Neural progenitor cell (in vitro differentiated cells): ENCODE measurements at regions not wholly inside any gene's neighbourhood (a gene's known extent, or its start where the extent isn't known, plus 50 kb on each side); places are given as distances from the start of the nearest gene placed in this dataset.
A peak's percentile ranks its signal among the peaks of the same experiment; 100 is the strongest.

Source experiments
- DNase-seq: peaks from one replicate; pipeline ENCODE4 v3.0.0-alpha.2; 2016; ENCODE audit warnings: low spot score
- H2AFZ ChIP-seq: fragments of 200-600 bp; sonication (generic); replicated peaks from 2 replicates; pipeline ENCODE4 v1.6.1; 2016; ENCODE audit warnings: antibody characterized with exemption
- H3F3A ChIP-seq: fragments of 200-600 bp; sonication (generic); 2 replicates; pipeline ENCODE4 v1.6.1; 2016; ENCODE audit warnings: antibody characterized with exemption, low read depth
- H3K27ac ChIP-seq: fragments of 200-600 bp; sonication (generic); 2 replicates; pipeline ENCODE4 v1.5.1; 2016; ENCODE audit warnings: mild to moderate bottlenecking
- H3K27me3 ChIP-seq: fragments of 200-600 bp; sonication (generic); 2 replicates; pipeline ENCODE4 v1.6.1; 2016; ENCODE audit warnings: mild to moderate bottlenecking, moderate library complexity
- H3K36me3 ChIP-seq: fragments of 200-600 bp; sonication (generic); 2 replicates; pipeline ENCODE4 v1.5.1; 2016
- H3K4me1 ChIP-seq: fragments of 200-600 bp; sonication (generic); 2 replicates; pipeline ENCODE4 v1.6.1; 2016; ENCODE audit warnings: mixed run types
- H3K4me2 ChIP-seq: fragments of 200-600 bp; sonication (generic); 2 replicates; pipeline ENCODE4 v1.6.1; 2016
- H3K4me3 ChIP-seq: fragments of 200-600 bp; sonication (generic); 2 replicates; pipeline ENCODE4 v1.5.1; 2016
- H3K79me2 ChIP-seq: fragments of 200-600 bp; sonication (generic); 2 replicates; pipeline ENCODE4 v1.6.1; 2016; ENCODE audit warnings: low read depth
- H3K9ac ChIP-seq: fragments of 200-600 bp; sonication (generic); 2 replicates; pipeline ENCODE4 v1.6.1; 2016
- H3K9me3 ChIP-seq: fragments of 200-600 bp; sonication (generic); 2 replicates; pipeline ENCODE4 v1.5.1; 2016; ENCODE audit warnings: low read depth
- H4K20me1 ChIP-seq: fragments of 200-600 bp; sonication (generic); 2 replicates; pipeline ENCODE4 v1.6.1; 2016; ENCODE audit warnings: low read depth
- H3K27ac Mint-ChIP-seq: 3 replicates; pipeline ENCODE4 v1.8.0; 2021; ENCODE audit warnings: mixed read lengths
- H3K27me3 Mint-ChIP-seq: 2 replicates; pipeline ENCODE4 v1.8.0; 2022; ENCODE audit warnings: low read depth, mild to moderate bottlenecking, inconsistent platforms, moderate library complexity, mixed read lengths; ENCODE audit not compliant: insufficient read depth
- H3K36me3 Mint-ChIP-seq: 3 replicates; pipeline ENCODE4 v1.8.0; 2021; ENCODE audit warnings: mixed read lengths
- H3K4me1 Mint-ChIP-seq: 3 replicates; pipeline ENCODE4 v1.8.0; 2021; ENCODE audit warnings: mixed read lengths
- H3K4me3 Mint-ChIP-seq: 3 replicates; pipeline ENCODE4 v1.8.0; 2021; ENCODE audit warnings: mild to moderate bottlenecking, moderate library complexity, mixed read lengths
- H3K9me3 Mint-ChIP-seq: 3 replicates; pipeline ENCODE4 v1.8.0; 2020; ENCODE audit warnings: mixed read lengths
- EZH2 ChIP-seq: fragments of 200-600 bp; sonication (generic); IDR thresholded peaks from 2 replicates; pipeline ENCODE4 v1.6.1; 2017; ENCODE audit warnings: antibody characterized with exemption, mild to moderate bottlenecking, moderate library complexity
- EZH2phosphoT487 ChIP-seq: fragments of 200-600 bp; sonication (generic); IDR thresholded peaks from 2 replicates; pipeline ENCODE4 v1.6.1; 2017; ENCODE audit warnings: antibody characterized with exemption
- TF ChIP-seq, protein P1 (sequence below): fragments of 200-600 bp; sonication (generic); IDR thresholded peaks from 2 replicates; pipeline ENCODE4 v1.5.1; 2017; ENCODE audit warnings: antibody characterized with exemption, mild to moderate bottlenecking

DNA sequence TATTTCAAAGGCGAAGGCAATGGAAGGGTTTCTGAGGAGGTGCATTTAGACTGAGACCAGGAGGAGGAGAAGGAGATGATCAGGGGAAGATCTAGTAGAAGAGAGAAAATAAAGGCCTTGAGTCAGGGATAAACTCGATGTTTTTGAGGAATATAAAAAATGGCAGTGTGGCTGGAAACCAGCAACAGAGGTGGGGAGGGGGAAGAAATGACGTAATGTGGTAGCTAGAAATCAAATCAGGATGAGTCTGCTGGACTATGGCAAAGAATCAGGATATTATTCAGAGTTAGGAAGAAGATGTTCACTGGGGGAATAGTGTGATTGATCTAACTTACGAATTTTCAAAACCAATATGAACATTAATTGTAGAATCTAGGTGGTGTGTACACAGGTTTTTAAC lies 1673.9 kb upstream of the WWC1 start:
- Histone ChIP-seq H3K36me3 (no peaks in the 10 kb centered on the region), H3K27me3 (no peaks in the 10 kb centered on the region), H3K79me2 (no peaks in the 10 kb centered on the region), H3K4me2 (no peak overlapping the region), H3K4me1 (peaks cover 10% of the 10 kb centered on the region), H3K9ac (no peak overlapping the region), H3K9me3 (no peaks in the 10 kb centered on the region), H4K20me1 (no peaks in the 10 kb centered on the region), H3F3A (peaks cover 25% of the 10 kb centered on the region), H3K27ac (no peak overlapping the region), H3K4me3 (no peak overlapping the region), H2AFZ (no peak overlapping the region)
- TF ChIP-seq, protein P1, sequence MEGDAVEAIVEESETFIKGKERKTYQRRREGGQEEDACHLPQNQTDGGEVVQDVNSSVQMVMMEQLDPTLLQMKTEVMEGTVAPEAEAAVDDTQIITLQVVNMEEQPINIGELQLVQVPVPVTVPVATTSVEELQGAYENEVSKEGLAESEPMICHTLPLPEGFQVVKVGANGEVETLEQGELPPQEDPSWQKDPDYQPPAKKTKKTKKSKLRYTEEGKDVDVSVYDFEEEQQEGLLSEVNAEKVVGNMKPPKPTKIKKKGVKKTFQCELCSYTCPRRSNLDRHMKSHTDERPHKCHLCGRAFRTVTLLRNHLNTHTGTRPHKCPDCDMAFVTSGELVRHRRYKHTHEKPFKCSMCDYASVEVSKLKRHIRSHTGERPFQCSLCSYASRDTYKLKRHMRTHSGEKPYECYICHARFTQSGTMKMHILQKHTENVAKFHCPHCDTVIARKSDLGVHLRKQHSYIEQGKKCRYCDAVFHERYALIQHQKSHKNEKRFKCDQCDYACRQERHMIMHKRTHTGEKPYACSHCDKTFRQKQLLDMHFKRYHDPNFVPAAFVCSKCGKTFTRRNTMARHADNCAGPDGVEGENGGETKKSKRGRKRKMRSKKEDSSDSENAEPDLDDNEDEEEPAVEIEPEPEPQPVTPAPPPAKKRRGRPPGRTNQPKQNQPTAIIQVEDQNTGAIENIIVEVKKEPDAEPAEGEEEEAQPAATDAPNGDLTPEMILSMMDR = no peak
- TF ChIP-seq EZH2 (no peak), EZH2phosphoT487 (no peak)
- Mint-ChIP-seq H3K27ac (no peak overlapping the region), H3K36me3 (no peaks in the 10 kb centered on the region), H3K27me3 (peaks cover 10% of the 10 kb centered on the region), H3K4me3 (no peak overlapping the region), H3K9me3 (no peaks in the 10 kb centered on the region), H3K4me1 (peaks cover 23% of the 10 kb centered on the region)
- no peak for DNase-seq

DNA sequence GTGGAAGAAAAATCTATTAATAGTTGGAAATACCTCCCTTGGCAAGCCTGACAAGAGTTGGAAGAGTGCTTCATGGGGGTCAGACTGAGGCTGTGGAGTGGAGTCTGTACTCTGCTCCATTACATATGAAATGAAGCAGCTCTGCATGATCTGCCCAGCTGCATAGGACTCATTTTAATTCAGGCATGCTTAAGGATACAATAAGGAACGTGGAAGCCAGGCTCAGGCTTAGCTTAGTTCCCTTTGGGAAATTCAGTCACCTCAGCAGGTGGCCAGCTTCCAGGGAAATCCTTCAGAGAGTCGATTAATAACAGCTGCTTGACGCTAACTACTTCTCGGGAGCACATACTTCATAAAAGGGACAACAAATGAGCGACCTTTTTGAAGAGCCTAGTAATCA lies 1672.9 kb upstream of the WWC1 start:
- Mint-ChIP-seq H3K36me3 (no peaks in the 10 kb centered on the region), H3K9me3 (peaks cover 4% of the 10 kb centered on the region), H3K4me3 (no peak overlapping the region), H3K4me1 (peaks cover 23% of the 10 kb centered on the region), H3K27me3 (peaks cover 10% of the 10 kb centered on the region), H3K27ac (peak overlapping the region; percentile 90)
- no peak overlapping the region for H3K9ac ChIP-seq
- TF ChIP-seq EZH2phosphoT487 (peak; percentile 57), EZH2 (no peak)
- TF ChIP-seq, protein P1 = no peak
- no peaks in the 10 kb centered on the region for H3K9me3 ChIP-seq
- peaks cover 25% of the 10 kb centered on the region for H3F3A ChIP-seq
- H3K4me1 ChIP-seq = peaks cover 10% of the 10 kb centered on the region
- no peak overlapping the region for H3K4me3 ChIP-seq
- H3K79me2 ChIP-seq = no peaks in the 10 kb centered on the region
- H3K4me2 ChIP-seq = peak overlapping the region; percentile 53
- H4K20me1 ChIP-seq = no peaks in the 10 kb centered on the region
- peak overlapping the region; percentile 57 for H3K27ac ChIP-seq
- peak; percentile 87 for DNase-seq
- no peaks in the 10 kb centered on the region for H3K27me3 ChIP-seq
- H3K36me3 ChIP-seq = no peaks in the 10 kb centered on the region
- no peak overlapping the region for H2AFZ ChIP-seq

DNA sequence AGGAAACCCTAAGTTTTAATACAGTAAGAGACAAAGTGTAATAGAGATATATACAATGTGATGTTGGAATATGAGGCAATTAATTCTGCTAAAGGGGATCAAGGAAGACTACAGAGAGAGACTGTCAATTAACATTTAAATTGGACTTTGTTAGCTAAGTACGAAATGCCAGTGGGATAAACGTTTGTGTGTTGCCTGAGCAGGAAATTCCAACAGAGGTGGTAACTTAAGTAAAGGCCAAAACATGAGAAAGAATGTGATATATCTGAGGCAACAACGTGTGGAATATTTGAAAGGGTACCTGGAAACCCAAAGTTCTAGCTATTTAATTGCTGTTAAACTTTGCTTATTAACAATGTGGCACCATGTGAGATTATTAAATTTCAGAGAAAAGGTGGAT lies 1666.9 kb upstream of the WWC1 start:
- H3K4me2 ChIP-seq = peak overlapping the region; percentile 14

More for the DNA sequence above, 1666.9 kb upstream of the WWC1 start:
- H3K36me3 ChIP-seq = no peaks in the 10 kb centered on the region
- no peak overlapping the region for H3K4me3 ChIP-seq
- H4K20me1 ChIP-seq = no peaks in the 10 kb centered on the region
- Mint-ChIP-seq H3K4me1 (peaks cover 8% of the 10 kb centered on the region), H3K4me3 (no peak overlapping the region), H3K27me3 (no peaks in the 10 kb centered on the region), H3K36me3 (no peaks in the 10 kb centered on the region), H3K9me3 (peaks cover 4% of the 10 kb centered on the region), H3K27ac (no peak overlapping the region)
- H3F3A ChIP-seq = peaks cover 5% of the 10 kb centered on the region
- H3K79me2 ChIP-seq = no peaks in the 10 kb centered on the region
- peak; percentile 40 for DNase-seq
- H3K4me1 ChIP-seq = peaks cover 15% of the 10 kb centered on the region
- H3K27ac ChIP-seq = no peak overlapping the region
- no peaks in the 10 kb centered on the region for H3K27me3 ChIP-seq
- TF ChIP-seq, protein P1 = no peak
- no peak for TF ChIP-seq EZH2phosphoT487
- TF ChIP-seq EZH2 = no peak
- no peak overlapping the region for H3K9ac ChIP-seq
- H3K9me3 ChIP-seq = no peaks in the 10 kb centered on the region
- H2AFZ ChIP-seq = peak overlapping the region; percentile 78
